ENCODE measurements at regions not wholly inside any gene's neighbourhood (a gene's known extent, or its start where the extent isn't known, plus 50 kb on each side); places are given as distances from the start of the nearest gene placed in this dataset.

GRCh38 chr15:96086164-96086563, 244.3 kb upstream of the NR2F2 start:
- peaks cover 27% of the 10 kb centered on the region for H3K27me3 ChIP-seq (ENCODE audit: insufficient read depth, low read length, poor library complexity, severe bottlenecking)

GRCh38 chr15:96087180-96087884, 243.2 kb upstream of the NR2F2 start:
- Histone ChIP-seq H3K4me2 (ENCODE audit: low read depth, low read length, poor library complexity, severe bottlenecking) (no peak overlapping the region), H3K4me1 (ENCODE audit: insufficient read depth, low read length, poor library complexity, severe bottlenecking) (no peaks in the 10 kb centered on the region), H3K36me3 (ENCODE audit: insufficient read depth, low read length) (no peaks in the 10 kb centered on the region), H2AFZ (ENCODE audit: low read length) (no peak overlapping the region), H3F3A (ENCODE audit: low read depth) (no peaks in the 10 kb centered on the region), H3K27me3 (ENCODE audit: insufficient read depth, low read length, poor library complexity, severe bottlenecking) (peaks cover 27% of the 10 kb centered on the region), H3K9ac (ENCODE audit: low read depth, low read length, poor library complexity, severe bottlenecking) (no peak overlapping the region), H3K4me3 (ENCODE audit: low read length, poor library complexity, severe bottlenecking) (no peak overlapping the region), H4K20me1 (ENCODE audit: insufficient read depth, low read length, poor library complexity, severe bottlenecking) (no peaks in the 10 kb centered on the region), H3K79me2 (ENCODE audit: insufficient read depth, low read length) (no peaks in the 10 kb centered on the region), H3K9me2 (replicated peaks; ENCODE audit: low read depth, low read length) (no peaks in the 10 kb centered on the region), H3K9me3 (ENCODE audit: insufficient read depth, low read depth, low read length) (no peaks in the 10 kb centered on the region)
- no peak for TF ChIP-seq EZH2phosphoT487 (IDR thresholded peaks at IDR 0.05; ENCODE audit: borderline replicate concordance)
- TF ChIP-seq CTCF (conservative IDR thresholded peaks at IDR 0.05; ENCODE audit: low read length): no peak

More at GRCh38 chr15:96086164-96086563, 244.3 kb upstream of the NR2F2 start:
- Histone ChIP-seq H3K4me3 (ENCODE audit: low read length, poor library complexity, severe bottlenecking) (no peak overlapping the region), H3K4me2 (ENCODE audit: low read depth, low read length, poor library complexity, severe bottlenecking) (no peak overlapping the region), H3K36me3 (ENCODE audit: insufficient read depth, low read length) (no peaks in the 10 kb centered on the region), H4K20me1 (ENCODE audit: insufficient read depth, low read length, poor library complexity, severe bottlenecking) (no peaks in the 10 kb centered on the region), H2AFZ (ENCODE audit: low read length) (no peak overlapping the region), H3K4me1 (ENCODE audit: insufficient read depth, low read length, poor library complexity, severe bottlenecking) (no peaks in the 10 kb centered on the region), H3K9me2 (replicated peaks; ENCODE audit: low read depth, low read length) (no peaks in the 10 kb centered on the region), H3K9me3 (ENCODE audit: insufficient read depth, low read depth, low read length) (no peaks in the 10 kb centered on the region), H3K79me2 (ENCODE audit: insufficient read depth, low read length) (no peaks in the 10 kb centered on the region), H3K9ac (ENCODE audit: low read depth, low read length, poor library complexity, severe bottlenecking) (no peak overlapping the region), H3F3A (ENCODE audit: low read depth) (no peaks in the 10 kb centered on the region)
- TF ChIP-seq EZH2phosphoT487 (IDR thresholded peaks at IDR 0.05; ENCODE audit: borderline replicate concordance): no peak

GRCh38 chr15:96088650-96089049, 241.8 kb upstream of the NR2F2 start:
- H3F3A ChIP-seq (ENCODE audit: low read depth): no peaks in the 10 kb centered on the region
- H3K4me1 ChIP-seq (ENCODE audit: insufficient read depth, low read length, poor library complexity, severe bottlenecking): no peaks in the 10 kb centered on the region
- H3K27me3 ChIP-seq (ENCODE audit: insufficient read depth, low read length, poor library complexity, severe bottlenecking): peaks cover 29% of the 10 kb centered on the region
- no peak overlapping the region for H3K4me2 ChIP-seq (ENCODE audit: low read depth, low read length, poor library complexity, severe bottlenecking)
- no peaks in the 10 kb centered on the region for H3K9me2 ChIP-seq (replicated peaks; ENCODE audit: low read depth, low read length)
- no peak overlapping the region for H2AFZ ChIP-seq (ENCODE audit: low read length)
- TF ChIP-seq EZH2phosphoT487 (IDR thresholded peaks at IDR 0.05; ENCODE audit: borderline replicate concordance) (no peak), CTCF (conservative IDR thresholded peaks at IDR 0.05; ENCODE audit: low read length) (no peak)
- no peaks in the 10 kb centered on the region for H3K36me3 ChIP-seq (ENCODE audit: insufficient read depth, low read length)
- no peak overlapping the region for H3K4me3 ChIP-seq (ENCODE audit: low read length, poor library complexity, severe bottlenecking)
- H3K9me3 ChIP-seq (ENCODE audit: insufficient read depth, low read depth, low read length): no peaks in the 10 kb centered on the region
- no peak overlapping the region for H3K9ac ChIP-seq (ENCODE audit: low read depth, low read length, poor library complexity, severe bottlenecking)
- no peaks in the 10 kb centered on the region for H3K79me2 ChIP-seq (ENCODE audit: insufficient read depth, low read length)
- H4K20me1 ChIP-seq (ENCODE audit: insufficient read depth, low read length, poor library complexity, severe bottlenecking): no peaks in the 10 kb centered on the region
